ENCODE measurements at regions not wholly inside any gene's neighbourhood (a gene's known extent, or its start where the extent isn't known, plus 50 kb on each side); places are given as distances from the start of the nearest gene placed in this dataset.

DNA sequence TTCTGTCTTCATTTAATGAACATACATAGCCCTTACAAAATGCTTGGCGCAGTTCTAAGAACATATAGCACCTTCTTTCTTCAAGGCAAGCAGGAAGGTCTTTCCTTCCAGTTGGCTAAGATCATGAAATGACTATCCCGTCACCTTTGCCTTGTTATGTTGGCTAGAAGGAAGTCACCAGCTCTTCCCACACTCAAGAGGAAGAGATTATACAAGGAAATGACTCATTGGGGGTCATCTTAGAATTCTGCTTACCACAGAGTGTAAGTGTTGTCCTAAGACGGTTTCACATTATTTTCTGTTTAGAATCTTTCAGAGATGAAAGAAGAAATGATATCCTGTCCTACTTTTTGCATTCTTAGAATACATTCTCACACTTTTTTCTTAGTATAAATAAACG lies 808.0 kb upstream of the LUZP2 start:
- Mint-ChIP-seq H3K4me1 (peaks cover 0 to 4% (median 0%) of the 10 kb centered on the region in 3 donors), H3K4me3 (peak overlapping the region in 3 of 7 donors; percentile 47 to 51 (median 51)), H3K36me3 (peaks cover 0 to 10% (median 0%) of the 10 kb centered on the region in 3 donors), H3K9me3 (peaks cover 4 to 48% (median 8%) of the 10 kb centered on the region in 5 donors), H3K27ac (peak overlapping the region in 4 of 8 donors; percentile 8 to 78 (median 28)), H3K27me3 (no peaks in the 10 kb centered on the region)
- no peak overlapping the region for H3K4me3 ChIP-seq (ENCODE audit: low read length)
- no peaks in the 10 kb centered on the region for H3K9me3 ChIP-seq (ENCODE audit: low read length)
- peak in 1 of 5 donors; percentile 1 for DNase-seq
- H3K27me3 ChIP-seq (ENCODE audit: insufficient read depth, low read length, poor library complexity, severe bottlenecking) = no peaks in the 10 kb centered on the region
- H3K27ac ChIP-seq (ENCODE audit: low read depth, low read length) = no peak overlapping the region
- ChIA-PET CTCF (interaction anchor here (0.6 kb wide), 1 partner anchor 56 kb away, joined by 3 read pairs; no protein-coding TSS in a partner anchor), POLR2A (no interaction called here)
- H3K4me1 ChIP-seq (ENCODE audit: insufficient read depth, low read length) = no peaks in the 10 kb centered on the region
- no peaks in the 10 kb centered on the region for H3K36me3 ChIP-seq (ENCODE audit: insufficient read depth, low read length)

DNA sequence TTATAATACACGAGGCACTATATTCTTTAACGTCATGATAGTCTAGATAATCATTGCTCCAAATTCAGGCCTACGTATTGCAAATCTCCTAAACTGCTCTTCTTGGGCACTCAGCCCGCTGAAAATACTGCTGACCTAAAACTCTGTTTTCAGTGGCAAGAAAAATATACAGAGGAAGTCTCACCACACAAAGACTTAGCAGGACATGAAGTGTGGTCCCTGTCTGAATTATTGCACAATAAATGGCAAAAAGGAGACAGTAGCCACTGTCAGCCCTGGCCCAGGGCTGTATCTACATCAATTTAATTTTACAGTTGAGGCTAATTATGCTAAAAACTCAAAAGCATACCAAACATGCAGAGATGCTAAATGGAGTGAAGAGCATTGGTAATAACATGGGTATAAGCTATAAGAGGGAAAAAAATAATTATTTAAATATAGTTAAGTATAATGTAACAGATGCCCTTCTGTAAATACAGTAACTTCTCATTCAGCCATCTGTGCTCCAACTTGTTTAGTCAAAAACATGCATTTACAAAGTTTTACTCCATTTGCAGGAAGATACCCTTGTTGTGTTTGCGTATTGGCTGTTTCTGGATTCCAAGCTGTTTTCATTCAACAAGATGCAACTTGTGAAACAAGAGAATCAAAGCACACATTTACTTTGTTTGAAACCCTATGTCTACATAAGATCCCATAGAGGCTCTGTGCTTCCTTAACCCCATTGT lies 800.0 kb upstream of the LUZP2 start:
- Mint-ChIP-seq H3K27ac (no peak overlapping the region), H3K27me3 (no peaks in the 10 kb centered on the region), H3K4me1 (no peaks in the 10 kb centered on the region), H3K4me3 (no peak overlapping the region), H3K9me3 (peaks cover 2 to 18% (median 7%) of the 10 kb centered on the region in 5 donors), H3K36me3 (peaks cover 0 to 7% (median 0%) of the 10 kb centered on the region in 3 donors)
- ChIA-PET CTCF (no interaction called here), POLR2A (no interaction called here)
- H3K27me3 ChIP-seq (ENCODE audit: insufficient read depth, low read length, poor library complexity, severe bottlenecking) = no peaks in the 10 kb centered on the region
- no peak overlapping the region for H3K4me3 ChIP-seq (ENCODE audit: low read length)
- no peak for DNase-seq
- H3K27ac ChIP-seq (ENCODE audit: low read depth, low read length) = no peak overlapping the region
- no peaks in the 10 kb centered on the region for H3K36me3 ChIP-seq (ENCODE audit: insufficient read depth, low read length)
- no peaks in the 10 kb centered on the region for H3K4me1 ChIP-seq (ENCODE audit: insufficient read depth, low read length)
- H3K9me3 ChIP-seq (ENCODE audit: low read length) = no peaks in the 10 kb centered on the region

DNA sequence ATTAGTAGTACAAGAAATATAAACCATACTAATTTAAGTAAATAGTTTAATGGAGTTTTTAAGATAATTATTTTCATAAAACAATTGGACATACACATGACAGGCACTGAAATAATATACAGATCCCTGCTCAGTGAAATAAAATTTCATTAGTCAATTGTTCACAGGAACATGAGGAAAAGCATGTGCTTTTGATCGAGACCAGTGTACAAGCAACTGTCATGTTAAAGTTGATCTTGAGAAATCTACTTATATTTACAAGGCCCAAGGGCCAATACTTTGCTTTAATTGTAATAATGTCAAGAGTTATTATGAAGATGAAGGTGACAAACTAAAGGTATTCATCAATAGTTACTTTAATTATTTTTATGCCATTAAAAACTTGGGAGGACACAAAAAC lies 792.7 kb upstream of the LUZP2 start:
- Histone ChIP-seq H3K4me1 (ENCODE audit: insufficient read depth, low read length) (no peaks in the 10 kb centered on the region), H3K4me3 (ENCODE audit: low read length) (no peak overlapping the region), H3K27ac (ENCODE audit: low read depth, low read length) (no peak overlapping the region), H3K9me3 (ENCODE audit: low read length) (no peaks in the 10 kb centered on the region), H3K27me3 (ENCODE audit: insufficient read depth, low read length, poor library complexity, severe bottlenecking) (no peaks in the 10 kb centered on the region), H3K36me3 (ENCODE audit: insufficient read depth, low read length) (no peaks in the 10 kb centered on the region)
- Mint-ChIP-seq H3K27ac (no peak overlapping the region), H3K27me3 (no peaks in the 10 kb centered on the region), H3K4me1 (no peaks in the 10 kb centered on the region), H3K9me3 (peaks cover 3 to 32% (median 7%) of the 10 kb centered on the region in 5 donors), H3K36me3 (no peaks in the 10 kb centered on the region), H3K4me3 (no peak overlapping the region)
- CTCF ChIA-PET = no interaction called here
- POLR2A ChIA-PET = no interaction called here
- DNase-seq = no peak

DNA sequence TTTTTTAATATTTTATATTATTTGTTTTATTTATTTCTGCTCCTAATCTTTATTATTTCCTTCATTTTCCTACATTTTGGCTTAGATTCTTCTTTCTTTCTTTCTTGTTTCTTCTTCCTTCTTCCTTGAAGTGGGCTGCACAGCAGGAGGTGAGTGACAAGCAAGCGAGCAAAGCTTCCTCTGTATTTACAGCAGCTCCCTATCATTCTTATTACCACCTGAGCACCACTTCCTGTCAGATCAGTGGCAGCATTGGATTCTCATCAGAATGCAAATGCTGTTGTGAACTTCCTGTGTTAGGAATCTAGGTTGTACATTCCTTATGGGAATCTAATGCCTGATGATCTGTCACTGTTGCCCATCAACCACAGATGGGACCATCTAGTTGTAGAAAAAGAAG lies 784.9 kb upstream of the LUZP2 start:
- Histone ChIP-seq H3K4me1 (ENCODE audit: insufficient read depth, low read length) (no peaks in the 10 kb centered on the region), H3K4me3 (ENCODE audit: low read length) (no peak overlapping the region), H3K36me3 (ENCODE audit: insufficient read depth, low read length) (no peaks in the 10 kb centered on the region), H3K27ac (ENCODE audit: low read depth, low read length) (no peak overlapping the region), H3K9me3 (ENCODE audit: low read length) (no peaks in the 10 kb centered on the region), H3K27me3 (ENCODE audit: insufficient read depth, low read length, poor library complexity, severe bottlenecking) (no peaks in the 10 kb centered on the region)
- ChIA-PET CTCF (no interaction called here), POLR2A (no interaction called here)
- Mint-ChIP-seq H3K4me3 (no peak overlapping the region), H3K27ac (no peak overlapping the region), H3K27me3 (no peaks in the 10 kb centered on the region), H3K9me3 (peaks cover 3 to 44% (median 14%) of the 10 kb centered on the region in 5 donors), H3K36me3 (peaks cover 0 to 9% (median 0%) of the 10 kb centered on the region in 3 donors), H3K4me1 (peaks cover 0 to 4% (median 0%) of the 10 kb centered on the region in 3 donors)
- DNase-seq = no peak

- H3K9me3 ChIP-seq (ENCODE audit: low read length) = no peaks in the 10 kb centered on the region
- DNase-seq = no peak
- H3K27me3 ChIP-seq (ENCODE audit: insufficient read depth, low read length, poor library complexity, severe bottlenecking) = no peaks in the 10 kb centered on the region
- H3K4me1 ChIP-seq (ENCODE audit: insufficient read depth, low read length) = no peaks in the 10 kb centered on the region
- H3K27me3 Mint-ChIP-seq = no peaks in the 10 kb centered on the region
- no peak overlapping the region for H3K27ac Mint-ChIP-seq
- ChIA-PET CTCF (no interaction called here), POLR2A (no interaction called here)
- H3K36me3 Mint-ChIP-seq = peaks cover 0 to 8% (median 0%) of the 10 kb centered on the region in 3 donors
- H3K4me3 Mint-ChIP-seq = no peak overlapping the region
- peaks cover 0 to 34% (median 12%) of the 10 kb centered on the region in 5 donors for H3K9me3 Mint-ChIP-seq
- H3K4me1 Mint-ChIP-seq = no peaks in the 10 kb centered on the region
- no peak overlapping the region for H3K4me3 ChIP-seq (ENCODE audit: low read length)
- H3K36me3 ChIP-seq (ENCODE audit: insufficient read depth, low read length) = no peaks in the 10 kb centered on the region
- no peak overlapping the region for H3K27ac ChIP-seq (ENCODE audit: low read depth, low read length)
Observed at GRCh38 chr11:23719016-23719415, 777.8 kb upstream of the LUZP2 start.

DNA sequence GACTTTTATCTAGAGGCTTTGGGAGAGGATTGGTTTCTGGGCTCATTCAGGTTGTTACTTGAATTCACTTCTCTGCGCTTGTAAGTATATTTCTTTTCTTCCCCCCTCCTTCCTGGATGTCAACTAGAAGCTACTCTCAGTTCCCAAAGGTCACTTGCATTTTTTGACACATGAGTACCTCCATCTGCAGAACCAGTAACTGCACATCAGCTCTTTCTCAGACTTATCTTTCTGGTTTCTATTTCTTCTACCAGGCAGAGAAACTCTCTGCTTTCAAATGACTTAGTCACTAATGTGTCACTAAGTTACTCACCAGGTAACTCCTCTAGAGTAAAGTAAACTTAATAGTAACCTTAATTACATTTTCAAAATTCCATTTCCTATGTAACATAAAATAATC lies 773.0 kb upstream of the LUZP2 start:
- CTCF ChIA-PET = no interaction called here
- H3K4me3 ChIP-seq (ENCODE audit: low read length) = no peak overlapping the region
- peaks cover 5% of the 10 kb centered on the region for H3K9me3 ChIP-seq (ENCODE audit: low read length)
- Mint-ChIP-seq H3K36me3 (peaks cover 0 to 4% (median 0%) of the 10 kb centered on the region in 3 donors), H3K4me3 (no peak overlapping the region), H3K4me1 (no peaks in the 10 kb centered on the region), H3K27me3 (no peaks in the 10 kb centered on the region), H3K27ac (no peak overlapping the region), H3K9me3 (peaks cover 0 to 23% (median 9%) of the 10 kb centered on the region in 5 donors)
- H3K27me3 ChIP-seq (ENCODE audit: insufficient read depth, low read length, poor library complexity, severe bottlenecking) = no peaks in the 10 kb centered on the region
- H3K4me1 ChIP-seq (ENCODE audit: insufficient read depth, low read length) = no peaks in the 10 kb centered on the region
- no peaks in the 10 kb centered on the region for H3K36me3 ChIP-seq (ENCODE audit: insufficient read depth, low read length)
- no peak overlapping the region for H3K27ac ChIP-seq (ENCODE audit: low read depth, low read length)
- POLR2A ChIA-PET = no interaction called here
- no peak for DNase-seq

GRCh38 chr11:23725752-23726151 lies 771.1 kb upstream of the LUZP2 start:
- peaks cover 5% of the 10 kb centered on the region for H3K9me3 ChIP-seq (ENCODE audit: low read length)
- Mint-ChIP-seq H3K9me3 (peaks cover 0 to 17% (median 4%) of the 10 kb centered on the region in 5 donors), H3K27ac (peak overlapping the region in 1 of 8 donors; percentile 11), H3K27me3 (no peaks in the 10 kb centered on the region), H3K36me3 (no peaks in the 10 kb centered on the region), H3K4me3 (no peak overlapping the region), H3K4me1 (no peaks in the 10 kb centered on the region)
- no peaks in the 10 kb centered on the region for H3K36me3 ChIP-seq (ENCODE audit: insufficient read depth, low read length)
- DNase-seq = no peak
- H3K27me3 ChIP-seq (ENCODE audit: insufficient read depth, low read length, poor library complexity, severe bottlenecking) = no peaks in the 10 kb centered on the region
- ChIA-PET CTCF (no interaction called here), POLR2A (no interaction called here)
- no peaks in the 10 kb centered on the region for H3K4me1 ChIP-seq (ENCODE audit: insufficient read depth, low read length)
- H3K27ac ChIP-seq (ENCODE audit: low read depth, low read length) = no peak overlapping the region
- no peak overlapping the region for H3K4me3 ChIP-seq (ENCODE audit: low read length)

GRCh38 chr11:23727387-23727786 lies 769.5 kb upstream of the LUZP2 start:
- no peaks in the 10 kb centered on the region for H3K36me3 Mint-ChIP-seq
- H3K27me3 Mint-ChIP-seq = no peaks in the 10 kb centered on the region
- H3K36me3 ChIP-seq (ENCODE audit: insufficient read depth, low read length) = no peaks in the 10 kb centered on the region
- CTCF ChIA-PET = no interaction called here
- H3K4me3 Mint-ChIP-seq = no peak overlapping the region
- DNase-seq = no peak
- POLR2A ChIA-PET = no interaction called here
- H3K27ac Mint-ChIP-seq = no peak overlapping the region
- no peak overlapping the region for H3K27ac ChIP-seq (ENCODE audit: low read depth, low read length)
- no peaks in the 10 kb centered on the region for H3K27me3 ChIP-seq (ENCODE audit: insufficient read depth, low read length, poor library complexity, severe bottlenecking)
- H3K4me3 ChIP-seq (ENCODE audit: low read length) = no peak overlapping the region
- H3K9me3 Mint-ChIP-seq = peaks cover 0 to 17% (median 4%) of the 10 kb centered on the region in 5 donors
- H3K4me1 ChIP-seq (ENCODE audit: insufficient read depth, low read length) = no peaks in the 10 kb centered on the region
- peaks cover 5% of the 10 kb centered on the region for H3K9me3 ChIP-seq (ENCODE audit: low read length)
- no peaks in the 10 kb centered on the region for H3K4me1 Mint-ChIP-seq
